ENCODE measurements at regions not wholly inside any gene's neighbourhood (a gene's known extent, or its start where the extent isn't known, plus 50 kb on each side); places are given as distances from the start of the nearest gene placed in this dataset.
"Not testable (repeated sequence)": the region's sequence is repeated elsewhere in the genome, so short reads cannot be mapped to it uniquely, and the experiment has no call there.

DNA sequence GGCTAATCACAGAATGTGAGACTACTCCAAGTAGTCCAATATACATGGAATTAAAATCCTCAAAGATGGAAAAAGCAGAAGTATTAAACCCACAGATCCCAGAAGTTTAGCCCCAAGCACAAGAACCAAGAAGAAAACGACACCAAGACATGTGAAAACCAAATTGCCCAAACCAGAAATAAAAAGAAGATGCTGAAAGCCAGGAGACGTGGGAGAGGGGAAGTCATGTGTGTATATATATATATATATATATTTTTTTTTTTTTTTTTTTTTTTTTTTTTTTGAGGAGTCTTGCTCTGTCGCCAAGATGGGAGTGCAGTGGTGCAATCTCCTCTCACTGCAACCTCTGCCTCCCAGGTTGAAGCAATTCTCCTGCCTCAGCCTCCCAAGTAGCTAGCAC lies 376.9 kb upstream of the FRG1 start:
- intact Hi-C loops (cut with micrococcal nuclease); H3K27ac Mint-ChIP-seq; H3K36me3 Mint-ChIP-seq (ENCODE audit: low read depth); H3K27me3 Mint-ChIP-seq; DNase-seq; H3K4me3 Mint-ChIP-seq; H3K9me3 Mint-ChIP-seq; H3K4me1 Mint-ChIP-seq: not testable (repeated sequence)

DNA sequence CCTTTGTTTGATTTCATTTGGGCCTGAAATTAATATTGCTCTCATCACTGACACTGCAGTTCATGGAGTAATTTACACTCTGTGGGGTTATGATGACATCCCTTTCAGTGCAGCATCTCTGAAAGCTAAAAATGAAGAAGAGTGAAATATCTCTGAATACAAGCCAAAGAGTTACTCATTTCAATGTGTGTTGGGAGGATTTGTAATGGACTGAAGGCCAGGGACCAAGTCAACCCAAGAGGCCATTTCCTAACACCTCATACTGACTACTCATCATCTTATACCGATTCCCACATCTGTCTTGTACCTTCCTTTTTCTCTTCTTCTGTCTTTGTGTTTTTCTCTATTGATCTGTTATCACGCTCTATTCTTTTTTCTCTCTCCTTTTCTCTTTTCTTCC lies 374.4 kb upstream of the FRG1 start:
- H3K27ac Mint-ChIP-seq; DNase-seq; H3K27me3 Mint-ChIP-seq; H3K9me3 Mint-ChIP-seq; intact Hi-C loops (cut with micrococcal nuclease); H3K4me1 Mint-ChIP-seq; H3K4me3 Mint-ChIP-seq; H3K36me3 Mint-ChIP-seq (ENCODE audit: low read depth): not testable (repeated sequence)

DNA sequence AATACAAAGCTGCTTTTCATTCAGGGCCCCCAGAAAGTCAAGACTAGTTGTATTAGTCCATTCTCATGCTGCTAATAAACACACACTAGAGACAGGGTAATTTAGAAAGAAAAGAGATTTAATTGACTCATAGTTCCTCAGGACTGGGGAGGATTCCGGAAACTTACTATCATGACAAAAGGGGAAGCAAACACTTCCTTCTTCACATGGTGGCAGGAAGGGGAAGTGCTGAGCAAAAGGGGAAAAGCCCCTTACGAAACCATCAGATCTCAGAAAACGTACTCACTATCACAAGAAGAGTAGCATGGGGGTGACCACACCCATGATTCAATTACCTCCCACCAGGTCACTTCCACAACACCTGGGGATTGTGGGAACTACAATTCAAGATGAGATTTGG lies 373.8 kb upstream of the FRG1 start:
- H3K4me3 Mint-ChIP-seq; DNase-seq; H3K9me3 Mint-ChIP-seq; H3K4me1 Mint-ChIP-seq; H3K36me3 Mint-ChIP-seq (ENCODE audit: low read depth); H3K27me3 Mint-ChIP-seq; intact Hi-C loops (cut with micrococcal nuclease); H3K27ac Mint-ChIP-seq: not testable (repeated sequence)

DNA sequence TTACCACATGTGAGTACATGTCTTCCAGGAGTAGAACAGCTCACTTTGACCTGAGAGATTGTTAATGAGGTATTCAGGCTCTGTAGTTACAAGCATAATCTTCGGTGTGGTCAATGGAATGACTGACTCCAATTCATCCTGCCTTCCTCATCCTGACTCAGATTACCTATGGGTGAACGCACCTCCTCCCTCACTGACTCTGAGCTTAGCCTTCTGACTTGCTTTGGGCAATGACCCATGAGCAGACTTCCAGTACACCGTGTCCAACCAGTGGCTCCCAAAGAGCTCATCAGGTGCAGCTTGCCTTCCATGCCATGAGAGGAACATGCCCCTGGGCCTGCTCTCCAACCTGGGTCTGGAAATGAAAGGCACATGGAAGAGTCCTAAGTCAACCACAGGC lies 361.0 kb upstream of the FRG1 start:
- H3K36me3 Mint-ChIP-seq (ENCODE audit: low read depth); H3K4me3 Mint-ChIP-seq; H3K27ac Mint-ChIP-seq; DNase-seq; H3K4me1 Mint-ChIP-seq; intact Hi-C loops (cut with micrococcal nuclease); H3K27me3 Mint-ChIP-seq; H3K9me3 Mint-ChIP-seq: not testable (repeated sequence)

DNA sequence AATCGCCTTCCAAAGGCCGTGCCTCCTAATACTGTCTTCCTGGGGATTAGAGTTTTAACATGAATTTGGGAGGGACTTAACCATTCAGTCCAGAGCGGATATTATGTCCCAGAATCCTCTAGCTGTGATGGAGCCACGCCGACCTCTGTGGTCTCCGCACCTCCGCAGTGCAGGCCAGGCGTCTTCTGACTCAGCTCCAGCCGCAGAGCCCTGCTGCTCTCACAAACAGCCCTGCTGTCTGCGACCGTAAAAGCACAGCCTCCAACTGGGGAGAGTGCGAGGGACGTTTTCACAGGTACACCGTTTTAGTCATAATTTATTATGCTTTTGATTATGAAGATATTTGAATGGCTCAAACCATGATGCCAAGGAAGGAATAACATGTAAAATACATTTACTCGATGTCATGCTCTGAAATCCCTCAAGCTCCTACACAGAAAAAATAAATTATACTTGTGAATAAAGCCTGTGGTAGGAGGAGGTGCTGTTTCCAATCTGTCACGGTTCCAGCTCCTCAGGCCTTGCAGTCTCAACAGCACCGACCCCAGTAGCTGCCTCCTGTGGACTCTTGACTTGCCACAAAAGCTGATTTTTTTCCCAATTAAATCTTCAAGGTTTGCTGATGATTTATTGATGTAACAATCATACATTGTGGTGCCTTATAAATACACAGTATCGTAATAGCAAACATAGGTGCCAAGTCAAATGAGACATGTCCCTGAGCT lies 353.6 kb upstream of the FRG1 start:
- H3K36me3 Mint-ChIP-seq (ENCODE audit: low read depth); H3K9me3 Mint-ChIP-seq; DNase-seq; intact Hi-C loops (cut with micrococcal nuclease); H3K4me1 Mint-ChIP-seq; H3K4me3 Mint-ChIP-seq; H3K27ac Mint-ChIP-seq; H3K27me3 Mint-ChIP-seq: not testable (repeated sequence)

DNA sequence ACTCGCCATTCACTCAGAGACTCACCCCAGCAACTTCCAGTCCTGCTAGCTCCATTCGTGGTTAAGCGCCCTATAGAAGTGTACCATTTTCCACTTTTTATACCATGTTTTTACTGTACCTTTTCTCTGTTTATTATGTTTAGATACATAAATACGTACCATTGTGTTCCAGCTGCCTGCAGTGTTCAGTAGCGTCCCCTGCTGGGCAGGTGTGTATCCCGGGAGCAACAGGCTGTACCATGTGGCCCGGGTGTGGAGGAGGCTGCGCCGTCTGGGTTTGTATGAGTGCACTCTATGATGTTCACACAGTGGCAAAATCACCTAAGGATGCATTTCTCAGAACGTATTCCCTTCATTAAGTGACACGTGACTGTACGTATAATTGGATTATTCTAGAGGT lies 351.5 kb upstream of the FRG1 start:
- DNase-seq; H3K27me3 Mint-ChIP-seq; H3K4me1 Mint-ChIP-seq; H3K27ac Mint-ChIP-seq; H3K4me3 Mint-ChIP-seq; H3K36me3 Mint-ChIP-seq (ENCODE audit: low read depth); intact Hi-C loops (cut with micrococcal nuclease); H3K9me3 Mint-ChIP-seq: not testable (repeated sequence)

DNA sequence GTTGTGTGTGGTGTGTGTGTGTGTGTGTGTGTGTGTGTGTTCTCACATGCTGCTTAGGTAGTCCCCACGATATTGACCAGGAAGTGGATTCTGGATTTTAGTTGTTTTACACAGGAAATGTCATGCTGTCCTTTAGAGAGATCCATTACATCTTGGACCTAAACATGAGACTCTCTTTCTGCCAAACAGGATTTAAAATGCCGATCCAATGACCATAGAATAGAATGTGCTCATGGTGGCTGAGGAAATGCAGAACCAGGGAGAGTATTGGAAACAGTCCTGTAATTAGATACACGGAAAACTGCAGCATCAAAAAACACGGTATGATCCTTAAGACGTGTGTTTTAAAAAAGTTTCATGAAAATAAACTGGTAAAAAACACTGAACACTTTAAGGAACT lies 347.8 kb upstream of the FRG1 start:
- Mint-ChIP-seq H3K9me3 (no peaks in the 10 kb centered on the region), H3K4me3 (no peak overlapping the region), H3K27me3 (no peaks in the 10 kb centered on the region), H3K36me3 (ENCODE audit: low read depth) (no peaks in the 10 kb centered on the region), H3K4me1 (no peaks in the 10 kb centered on the region), H3K27ac (no peak overlapping the region)
- intact Hi-C loops (cut with micrococcal nuclease) = no loop called here
- no peak for DNase-seq

DNA sequence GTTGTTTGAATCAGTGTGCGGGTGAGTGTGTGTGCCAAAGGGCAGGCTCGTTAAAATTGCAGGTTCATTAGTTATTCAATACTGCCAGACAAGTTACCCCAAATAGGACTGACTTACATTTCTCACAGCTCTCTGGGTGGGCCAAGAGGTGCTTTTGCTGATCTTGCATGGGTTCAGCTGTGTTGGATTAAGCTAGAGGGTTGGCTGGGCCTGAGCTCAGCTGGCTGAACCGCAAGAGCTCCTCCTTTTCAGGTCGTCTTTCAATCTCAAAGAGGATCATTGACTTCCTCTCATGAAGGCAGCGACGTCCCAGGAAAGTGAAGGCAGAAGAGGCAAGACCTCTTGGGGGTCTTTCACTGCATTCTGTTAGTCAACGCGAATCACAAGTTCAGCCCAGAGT lies 343.3 kb upstream of the FRG1 start:
- H3K27ac Mint-ChIP-seq = no peak overlapping the region
- intact Hi-C loops (cut with micrococcal nuclease) = no loop called here

DNA sequence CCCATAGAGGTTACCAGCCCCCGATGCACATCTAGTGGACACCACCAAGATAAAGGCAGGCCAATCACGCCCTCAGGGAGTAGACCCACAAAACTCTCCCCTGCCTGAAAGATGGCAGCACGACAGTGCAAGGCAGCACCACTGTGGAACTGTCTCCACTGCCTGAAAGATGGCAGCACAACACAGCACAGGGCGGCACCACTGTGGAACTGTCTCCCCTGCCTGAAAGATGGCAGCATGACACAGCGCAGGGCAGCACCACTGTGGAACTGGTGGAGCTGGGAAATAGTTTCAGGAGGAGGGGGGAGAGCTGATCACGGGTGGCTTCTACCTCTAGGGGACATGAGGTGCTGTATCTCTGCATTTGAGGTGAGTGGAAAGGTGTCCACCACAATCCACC lies 340.4 kb upstream of the FRG1 start:
- Mint-ChIP-seq H3K27ac (no peak overlapping the region), H3K36me3 (ENCODE audit: low read depth) (no peaks in the 10 kb centered on the region)
- DNase-seq = no peak

More for the DNA sequence above, 343.3 kb upstream of the FRG1 start:
- no peak for DNase-seq
- H3K27me3 Mint-ChIP-seq = no peaks in the 10 kb centered on the region
- H3K9me3 Mint-ChIP-seq = peaks cover 6% of the 10 kb centered on the region
- no peaks in the 10 kb centered on the region for H3K36me3 Mint-ChIP-seq (ENCODE audit: low read depth)
- H3K4me1 Mint-ChIP-seq = no peaks in the 10 kb centered on the region
- no peak overlapping the region for H3K4me3 Mint-ChIP-seq

DNA sequence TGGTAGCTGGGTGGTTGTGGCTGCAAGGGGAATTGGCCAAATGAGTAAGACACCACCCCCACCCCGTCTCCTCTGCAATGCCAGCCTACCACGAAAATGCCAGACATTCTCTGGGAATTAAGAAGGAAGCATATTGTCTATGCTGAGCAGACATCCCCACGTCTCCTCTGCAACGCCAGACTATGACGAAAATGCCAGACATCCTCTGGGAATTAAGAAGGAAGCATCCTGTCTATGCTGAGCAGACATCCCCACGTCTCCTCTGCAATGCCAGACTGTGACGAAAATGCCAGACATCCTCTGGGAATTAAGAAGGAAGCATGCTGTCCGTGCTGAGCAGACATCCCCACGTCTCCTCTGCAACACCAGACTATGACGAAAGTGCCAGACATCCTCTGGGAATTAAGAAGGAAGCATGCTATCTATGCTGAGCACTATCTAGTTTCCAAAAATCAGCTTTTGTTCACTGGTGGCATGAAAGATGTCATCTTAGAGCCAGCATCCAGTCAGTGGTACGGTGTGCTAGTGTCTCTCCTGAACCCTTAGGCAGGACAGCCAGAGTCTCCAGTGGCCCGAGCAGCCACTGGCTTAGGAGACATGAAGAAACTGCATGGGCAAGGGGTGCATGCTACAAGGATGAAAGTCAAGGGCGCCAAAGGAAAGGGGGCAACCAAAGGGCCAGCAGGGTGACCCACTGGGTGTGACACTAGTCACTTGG lies 339.8 kb upstream of the FRG1 start:
- Mint-ChIP-seq H3K27ac (no peak overlapping the region), H3K9me3 (peaks cover 6% of the 10 kb centered on the region), H3K4me1 (no peaks in the 10 kb centered on the region), H3K27me3 (no peaks in the 10 kb centered on the region), H3K4me3 (no peak overlapping the region), H3K36me3 (ENCODE audit: low read depth) (no peaks in the 10 kb centered on the region)
- DNase-seq = no peak
- intact Hi-C loops (cut with micrococcal nuclease) = no loop called here

More for the DNA sequence above, 340.4 kb upstream of the FRG1 start:
- intact Hi-C loops (cut with micrococcal nuclease) = no loop called here
- peaks cover 6% of the 10 kb centered on the region for H3K9me3 Mint-ChIP-seq
- no peak overlapping the region for H3K4me3 Mint-ChIP-seq
- H3K27me3 Mint-ChIP-seq = no peaks in the 10 kb centered on the region
- no peaks in the 10 kb centered on the region for H3K4me1 Mint-ChIP-seq

DNA sequence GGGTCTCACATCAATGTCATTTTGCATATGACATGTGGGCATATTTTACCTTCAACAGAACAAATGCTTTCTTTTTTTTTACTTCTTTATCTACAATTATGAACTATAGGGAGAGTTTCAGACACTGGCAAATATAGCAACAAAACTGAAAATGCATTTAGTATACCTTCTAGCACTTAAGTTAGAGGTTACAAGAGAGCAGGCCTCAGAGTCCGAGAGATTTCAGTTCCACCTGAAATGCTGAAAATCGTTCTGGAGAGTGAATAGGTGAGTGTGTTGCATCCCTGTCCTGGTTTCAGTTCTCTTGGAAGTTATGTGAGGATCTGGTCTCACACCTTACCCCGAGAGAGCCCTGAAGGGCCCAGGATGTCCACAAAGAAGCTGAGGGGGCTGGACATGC lies 337.8 kb upstream of the FRG1 start:
- DNase-seq; H3K36me3 Mint-ChIP-seq (ENCODE audit: low read depth); intact Hi-C loops (cut with micrococcal nuclease); H3K27me3 Mint-ChIP-seq; H3K27ac Mint-ChIP-seq; H3K4me1 Mint-ChIP-seq; H3K4me3 Mint-ChIP-seq; H3K9me3 Mint-ChIP-seq: not testable (repeated sequence)

DNA sequence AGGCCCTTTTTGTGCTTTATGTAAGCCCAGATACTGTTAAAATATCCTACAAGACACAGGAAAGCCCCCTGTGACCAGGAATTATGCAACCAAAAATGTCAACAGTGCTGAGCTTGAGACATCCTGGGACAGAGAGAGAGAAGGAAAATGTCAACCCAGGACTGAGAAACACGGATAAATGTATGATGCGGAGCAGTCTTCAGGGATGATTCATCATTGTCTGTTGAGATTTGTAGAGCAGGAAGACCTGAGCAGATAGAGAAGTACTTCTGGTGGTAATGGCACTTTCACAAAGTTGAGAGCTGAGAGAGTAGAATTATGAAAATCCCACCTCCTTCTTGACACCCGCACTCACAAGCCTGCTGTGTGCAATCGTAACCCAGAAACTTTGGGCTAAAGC lies 330.1 kb upstream of the FRG1 start:
- H3K4me3 Mint-ChIP-seq; H3K27me3 Mint-ChIP-seq; H3K4me1 Mint-ChIP-seq; H3K36me3 Mint-ChIP-seq (ENCODE audit: low read depth); H3K27ac Mint-ChIP-seq; intact Hi-C loops (cut with micrococcal nuclease); H3K9me3 Mint-ChIP-seq; DNase-seq: not testable (repeated sequence)

DNA sequence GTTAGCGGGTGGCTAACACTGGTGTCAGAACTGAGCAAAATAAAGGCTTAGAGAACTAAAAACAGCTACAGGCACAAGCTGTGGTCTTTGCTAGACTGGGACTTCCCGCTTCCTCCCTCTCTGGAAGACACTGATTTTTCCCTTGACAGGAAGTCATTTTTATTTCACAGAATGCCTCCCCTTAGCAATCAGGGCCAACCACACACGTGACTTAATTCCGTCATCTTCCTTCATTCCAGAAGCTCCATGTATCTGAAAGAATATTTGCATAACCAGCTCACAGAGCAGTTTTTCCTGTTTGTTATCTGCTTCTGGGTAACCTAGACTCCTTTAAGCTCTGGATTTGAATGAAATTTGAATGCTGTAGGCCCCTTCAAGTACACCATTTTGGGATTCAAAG lies 327.5 kb upstream of the FRG1 start:
- Mint-ChIP-seq H3K4me3 (no peak overlapping the region), H3K27me3 (no peaks in the 10 kb centered on the region), H3K4me1 (no peaks in the 10 kb centered on the region), H3K27ac (no peak overlapping the region), H3K9me3 (peaks cover 4% of the 10 kb centered on the region), H3K36me3 (ENCODE audit: low read depth) (no peaks in the 10 kb centered on the region)
- no peak for DNase-seq
- intact Hi-C loops (cut with micrococcal nuclease) = no loop called here

DNA sequence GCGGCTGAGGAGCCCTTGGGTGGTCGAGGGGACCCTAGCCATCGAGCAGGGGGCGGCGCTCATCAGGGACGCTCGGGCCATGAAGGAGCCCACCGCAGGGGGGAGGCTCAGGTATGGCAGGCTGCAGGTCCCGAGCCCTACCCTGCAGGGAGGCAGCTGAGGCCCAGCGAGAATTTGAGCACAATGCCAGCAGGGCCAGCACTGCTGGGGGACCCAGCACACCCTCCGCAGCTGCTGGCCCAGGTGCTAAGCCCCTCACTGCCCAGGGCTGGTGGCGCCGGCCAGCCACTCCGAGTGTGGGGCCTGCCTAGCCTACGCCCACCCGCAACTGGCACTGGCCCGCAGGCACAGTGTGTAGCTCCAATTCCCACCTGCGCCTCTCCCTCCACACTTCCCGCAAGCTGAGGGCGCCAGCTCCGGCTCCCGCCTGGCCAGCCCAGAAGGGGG lies 325.4 kb upstream of the FRG1 start:
- no peaks in the 10 kb centered on the region for H3K36me3 Mint-ChIP-seq (ENCODE audit: low read depth)
- DNase-seq = no peak
- no peaks in the 10 kb centered on the region for H3K4me1 Mint-ChIP-seq
- intact Hi-C loops (cut with micrococcal nuclease) = no loop called here
- peaks cover 4% of the 10 kb centered on the region for H3K9me3 Mint-ChIP-seq
- H3K27me3 Mint-ChIP-seq = no peaks in the 10 kb centered on the region
- no peak overlapping the region for H3K27ac Mint-ChIP-seq
- no peak overlapping the region for H3K4me3 Mint-ChIP-seq

DNA sequence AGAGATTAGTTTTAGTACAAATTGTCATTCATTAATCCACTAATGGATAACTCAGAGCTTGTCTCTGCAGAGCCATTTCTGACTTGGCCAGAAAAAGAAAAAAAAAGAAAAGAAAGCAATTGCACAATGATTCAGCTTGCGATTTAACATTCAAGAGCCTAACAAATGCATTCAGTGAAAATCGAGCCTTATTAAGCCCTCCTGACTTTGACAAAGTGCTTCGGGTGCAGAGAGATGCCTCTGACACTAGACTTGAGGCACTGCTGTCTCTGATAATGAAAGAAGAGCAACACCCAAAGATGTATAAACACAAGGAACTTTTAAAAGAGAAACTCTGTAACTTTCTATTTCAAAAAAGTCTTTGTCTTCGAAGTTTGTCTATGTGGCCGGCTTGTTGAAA lies 322.9 kb upstream of the FRG1 start:
- DNase-seq; H3K4me1 Mint-ChIP-seq; intact Hi-C loops (cut with micrococcal nuclease); H3K9me3 Mint-ChIP-seq; H3K36me3 Mint-ChIP-seq (ENCODE audit: low read depth); H3K27me3 Mint-ChIP-seq; H3K27ac Mint-ChIP-seq; H3K4me3 Mint-ChIP-seq: not testable (repeated sequence)

Data from activated CD4-positive, alpha-beta T cell treated with anti-CD3 and anti-CD28 coated beads, Interleukin-2, amount 10 ng/mL, durations not matched to agents 24 days and 14 days (primary cell).